H9 (cell line): ENCODE measurements at regions not wholly inside any gene's neighbourhood (a gene's known extent, or its start where the extent isn't known, plus 50 kb on each side); places are given as distances from the start of the nearest gene placed in this dataset.

Source experiments
- DNase-seq: peaks from one replicate; pipeline ENCODE4 v3.0.0-alpha.2; 2017
- H2AFZ ChIP-seq: one replicate; pipeline ENCODE4 v1.6.1; 2013; ENCODE audit warnings: mild to moderate bottlenecking, low read length, control low read depth, moderate library complexity
- H2AK5ac ChIP-seq: 2 replicates; pipeline ENCODE4 v1.6.1; 2013; ENCODE audit warnings: low read length, control low read depth, mixed read lengths; ENCODE audit not compliant: insufficient read length
- H2BK120ac ChIP-seq: one replicate; pipeline ENCODE4 v1.6.1; 2013; ENCODE audit warnings: low read depth, mild to moderate bottlenecking, low read length, control low read depth, inconsistent platforms; ENCODE audit not compliant: poor library complexity, severe bottlenecking
- H2BK12ac ChIP-seq: 2 replicates; pipeline ENCODE4 v1.6.1; 2013; ENCODE audit warnings: low read length, control low read depth, mixed read lengths, low read depth; ENCODE audit not compliant: insufficient read length
- H2BK15ac ChIP-seq: 2 replicates; pipeline ENCODE4 v1.6.1; 2013; ENCODE audit warnings: low read depth, low read length, control low read depth
- H2BK20ac ChIP-seq: one replicate; pipeline ENCODE4 v1.6.1; 2013; ENCODE audit warnings: low read depth, mild to moderate bottlenecking, low read length, control low read depth, inconsistent platforms; ENCODE audit not compliant: poor library complexity, severe bottlenecking
- H2BK5ac ChIP-seq: 2 replicates; pipeline ENCODE4 v1.6.1; 2013; ENCODE audit warnings: low read length, control low read depth, mixed read lengths; ENCODE audit not compliant: insufficient read length
- H3K14ac ChIP-seq: 2 replicates; pipeline ENCODE4 v1.6.1; 2013; ENCODE audit warnings: low read length, control low read depth; ENCODE audit not compliant: insufficient read depth
- H3K18ac ChIP-seq: 2 replicates; pipeline ENCODE4 v1.6.1; 2013; ENCODE audit warnings: low read depth, mild to moderate bottlenecking, mixed read lengths, low read length, control low read depth; ENCODE audit not compliant: insufficient read length
- H3K23ac ChIP-seq: 2 replicates; pipeline ENCODE4 v1.6.1; 2013; ENCODE audit warnings: low read length, control low read depth, mixed read lengths, low read depth; ENCODE audit not compliant: insufficient read length
- H3K23me2 ChIP-seq: 2 replicates; pipeline ENCODE4 v1.6.1; 2013; ENCODE audit warnings: low read depth, mild to moderate bottlenecking, mixed read lengths, low read length, control low read depth; ENCODE audit not compliant: insufficient read length, poor library complexity, severe bottlenecking
- H3K27ac ChIP-seq: 2 replicates; pipeline ENCODE4 v1.5.1; 2013; ENCODE audit warnings: low read length, control low read depth, mixed read lengths, low read depth; ENCODE audit not compliant: insufficient read length
- H3K27me3 ChIP-seq: 2 replicates; pipeline ENCODE4 v1.6.1; 2013; ENCODE audit warnings: low read length, control low read depth, inconsistent platforms; ENCODE audit not compliant: insufficient read depth
- H3K4ac ChIP-seq: 2 replicates; pipeline ENCODE4 v1.6.1; 2013; ENCODE audit warnings: low read depth, mild to moderate bottlenecking, control low read depth, inconsistent platforms, low read length, moderate library complexity
- H3K4me1 ChIP-seq: 2 replicates; pipeline ENCODE4 v1.6.1; 2013; ENCODE audit warnings: low read length, control low read depth, inconsistent platforms; ENCODE audit not compliant: insufficient read depth
- H3K4me2 ChIP-seq: 2 replicates; pipeline ENCODE4 v1.6.1; 2013; ENCODE audit warnings: low read length, control low read depth, mixed read lengths; ENCODE audit not compliant: insufficient read length, insufficient read depth
- H3K56ac ChIP-seq: 2 replicates; pipeline ENCODE4 v1.6.1; 2013; ENCODE audit warnings: low read depth, mild to moderate bottlenecking, mixed read lengths, low read length, control low read depth; ENCODE audit not compliant: insufficient read length
- H3K79me1 ChIP-seq: 2 replicates; pipeline ENCODE4 v1.6.1; 2013; ENCODE audit warnings: low read depth, mild to moderate bottlenecking, moderate library complexity, low read length, control low read depth, inconsistent platforms; ENCODE audit not compliant: insufficient read depth, poor library complexity, severe bottlenecking
- H3K79me2 ChIP-seq: 2 replicates; pipeline ENCODE4 v1.6.1; 2013; ENCODE audit warnings: low read length, control low read depth, inconsistent platforms; ENCODE audit not compliant: insufficient read depth
- H3K9ac ChIP-seq: 2 replicates; pipeline ENCODE4 v1.6.1; 2013; ENCODE audit warnings: low read length, control low read depth, mixed read lengths; ENCODE audit not compliant: insufficient read length; ENCODE audit errors: extremely low read depth
- H3K9me3 ChIP-seq: one replicate; pipeline ENCODE4 v1.6.1; 2013; ENCODE audit warnings: low read depth, low read length, inconsistent platforms; ENCODE audit not compliant: control insufficient read depth
- H3T11ph ChIP-seq: one replicate; pipeline ENCODE4 v1.6.1; 2013; ENCODE audit warnings: mild to moderate bottlenecking, low read length, control low read depth, inconsistent platforms
- H4K20me1 ChIP-seq: one replicate; pipeline ENCODE4 v1.6.1; 2013; ENCODE audit not compliant: control insufficient read depth, insufficient read length, insufficient read depth
- H4K5ac ChIP-seq: 2 replicates; pipeline ENCODE4 v1.6.1; 2013; ENCODE audit warnings: low read depth, mild to moderate bottlenecking, mixed read lengths, low read length, control low read depth; ENCODE audit not compliant: insufficient read length
- H4K8ac ChIP-seq: replicated peaks from 2 replicates; pipeline ENCODE4 v1.6.1; 2013; ENCODE audit warnings: low read length, control low read depth, mixed read lengths, low read depth; ENCODE audit not compliant: insufficient read length
- H4K91ac ChIP-seq: 2 replicates; pipeline ENCODE4 v1.6.1; 2013; ENCODE audit warnings: low read depth, mild to moderate bottlenecking, moderate library complexity, mixed read lengths, low read length, control low read depth; ENCODE audit not compliant: insufficient read length
- H3K27ac Mint-ChIP-seq, 3 experiments: 2 replicates in 2 of 3; 3 replicates in 1 of 3; pipeline ENCODE4 v1.8.0; 2020 to 2021; ENCODE audit warnings: mixed read lengths in 3 of 3, mild to moderate bottlenecking in 1 of 3, moderate library complexity in 1 of 3
- H3K27me3 Mint-ChIP-seq: 2 replicates; pipeline ENCODE4 v1.8.0; 2021; ENCODE audit warnings: low read depth, mild to moderate bottlenecking, moderate library complexity, mixed read lengths
- H3K36me3 Mint-ChIP-seq, 3 experiments: 2 replicates in 2 of 3; 3 replicates in 1 of 3; pipeline ENCODE4 v1.8.0; 2020 to 2021; ENCODE audit warnings: low read depth in 3 of 3, mixed read lengths in 3 of 3; ENCODE audit not compliant: insufficient read depth in 1 of 3
- H3K4me1 Mint-ChIP-seq, 2 experiments: 2 replicates each; pipeline ENCODE4 v1.8.0; 2020; ENCODE audit warnings: mixed read lengths in 2 of 2
- H3K4me3 Mint-ChIP-seq, 2 experiments: 2 replicates in 1 of 2; 3 replicates in 1 of 2; pipeline ENCODE4 v1.8.0; 2020 to 2021; ENCODE audit warnings: mild to moderate bottlenecking in 2 of 2, mixed read lengths in 2 of 2, moderate library complexity in 1 of 2
- H3K9me3 Mint-ChIP-seq, 2 experiments: 2 replicates in 1 of 2; 3 replicates in 1 of 2; pipeline ENCODE4 v1.8.0; 2020; ENCODE audit warnings: mild to moderate bottlenecking in 2 of 2, mixed read lengths in 2 of 2, moderate library complexity in 1 of 2
- WGBS: extraction: QIAGEN DNeasy Blood & Tissue Kit; methylation state at CpG from one replicate; pipeline ENCODE4 v1.1.7; 2013; ENCODE audit warnings: missing lambda C conversion rate, low lambda C conversion rate, mixed read lengths; ENCODE audit not compliant: insufficient read length; ENCODE audit errors: extremely low coverage; 5-methylcytosine and 5-hydroxymethylcytosine counted together
- TF ChIP-seq, protein P1 (sequence below): fragments of 200-600 bp; sonication (generic); conservative IDR thresholded peaks from 3 replicates; pipeline ENCODE4 v1.8.0; 2021; ENCODE audit warnings: antibody characterized with exemption, mild to moderate bottlenecking

GRCh38 chr3:30340500-30340899 is 265.9 kb upstream of the TGFBR2 start:
- Mint-ChIP-seq H3K27me3 (no peaks in the 10 kb centered on the region), H3K9me3 (peaks cover 0 to 2% of the 10 kb centered on the region in 2 experiments; a peak in 2 of 5 replicates), H3K36me3 (no peaks in the 10 kb centered on the region), H3K27ac (no peak overlapping the region; a peak in 1 of 7 replicates), H3K4me1 (peaks cover 0 to 2% of the 10 kb centered on the region in 2 experiments; a peak in 2 of 4 replicates), H3K4me3 (no peak overlapping the region)
- H3K4me2 ChIP-seq = no peak overlapping the region
- WGBS = no CpG with 5 or more reads among the region's 2 CpGs
- H3K18ac ChIP-seq = no peak overlapping the region
- H3K23ac ChIP-seq = no peak overlapping the region
- no peaks in the 10 kb centered on the region for H3K4me1 ChIP-seq
- H3K27ac ChIP-seq = no peak overlapping the region
- no peaks in the 10 kb centered on the region for H3K9me3 ChIP-seq
- TF ChIP-seq, protein P1, sequence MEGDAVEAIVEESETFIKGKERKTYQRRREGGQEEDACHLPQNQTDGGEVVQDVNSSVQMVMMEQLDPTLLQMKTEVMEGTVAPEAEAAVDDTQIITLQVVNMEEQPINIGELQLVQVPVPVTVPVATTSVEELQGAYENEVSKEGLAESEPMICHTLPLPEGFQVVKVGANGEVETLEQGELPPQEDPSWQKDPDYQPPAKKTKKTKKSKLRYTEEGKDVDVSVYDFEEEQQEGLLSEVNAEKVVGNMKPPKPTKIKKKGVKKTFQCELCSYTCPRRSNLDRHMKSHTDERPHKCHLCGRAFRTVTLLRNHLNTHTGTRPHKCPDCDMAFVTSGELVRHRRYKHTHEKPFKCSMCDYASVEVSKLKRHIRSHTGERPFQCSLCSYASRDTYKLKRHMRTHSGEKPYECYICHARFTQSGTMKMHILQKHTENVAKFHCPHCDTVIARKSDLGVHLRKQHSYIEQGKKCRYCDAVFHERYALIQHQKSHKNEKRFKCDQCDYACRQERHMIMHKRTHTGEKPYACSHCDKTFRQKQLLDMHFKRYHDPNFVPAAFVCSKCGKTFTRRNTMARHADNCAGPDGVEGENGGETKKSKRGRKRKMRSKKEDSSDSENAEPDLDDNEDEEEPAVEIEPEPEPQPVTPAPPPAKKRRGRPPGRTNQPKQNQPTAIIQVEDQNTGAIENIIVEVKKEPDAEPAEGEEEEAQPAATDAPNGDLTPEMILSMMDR = no peak
- no peak overlapping the region for H2AFZ ChIP-seq
- H3K56ac ChIP-seq = no peak overlapping the region
- no peaks in the 10 kb centered on the region for H3K27me3 ChIP-seq
- no peak overlapping the region for H2BK20ac ChIP-seq
- H3K23me2 ChIP-seq = no peaks in the 10 kb centered on the region
- no peak overlapping the region for H2BK120ac ChIP-seq
- H2BK15ac ChIP-seq = no peak overlapping the region
- no peak overlapping the region for H4K5ac ChIP-seq
- H3K4ac ChIP-seq = no peak overlapping the region
- no peaks in the 10 kb centered on the region for H4K20me1 ChIP-seq
- H4K8ac ChIP-seq = no peak overlapping the region
- no peak overlapping the region for H3T11ph ChIP-seq
- H4K91ac ChIP-seq = no peak overlapping the region
- H3K14ac ChIP-seq = no peak overlapping the region
- no peak overlapping the region for H2BK12ac ChIP-seq
- DNase-seq = no peak
- H2AK5ac ChIP-seq = no peak overlapping the region
- no peaks in the 10 kb centered on the region for H3K79me1 ChIP-seq
- no peak overlapping the region for H2BK5ac ChIP-seq
- no peaks in the 10 kb centered on the region for H3K79me2 ChIP-seq
- H3K9ac ChIP-seq = no peak overlapping the region
